ENCODE measurements at regions not wholly inside any gene's neighbourhood (a gene's known extent, or its start where the extent isn't known, plus 50 kb on each side); places are given as distances from the start of the nearest gene placed in this dataset.
"Not testable (repeated sequence)": the region's sequence is repeated elsewhere in the genome, so short reads cannot be mapped to it uniquely, and the experiment has no call there.

DNA sequence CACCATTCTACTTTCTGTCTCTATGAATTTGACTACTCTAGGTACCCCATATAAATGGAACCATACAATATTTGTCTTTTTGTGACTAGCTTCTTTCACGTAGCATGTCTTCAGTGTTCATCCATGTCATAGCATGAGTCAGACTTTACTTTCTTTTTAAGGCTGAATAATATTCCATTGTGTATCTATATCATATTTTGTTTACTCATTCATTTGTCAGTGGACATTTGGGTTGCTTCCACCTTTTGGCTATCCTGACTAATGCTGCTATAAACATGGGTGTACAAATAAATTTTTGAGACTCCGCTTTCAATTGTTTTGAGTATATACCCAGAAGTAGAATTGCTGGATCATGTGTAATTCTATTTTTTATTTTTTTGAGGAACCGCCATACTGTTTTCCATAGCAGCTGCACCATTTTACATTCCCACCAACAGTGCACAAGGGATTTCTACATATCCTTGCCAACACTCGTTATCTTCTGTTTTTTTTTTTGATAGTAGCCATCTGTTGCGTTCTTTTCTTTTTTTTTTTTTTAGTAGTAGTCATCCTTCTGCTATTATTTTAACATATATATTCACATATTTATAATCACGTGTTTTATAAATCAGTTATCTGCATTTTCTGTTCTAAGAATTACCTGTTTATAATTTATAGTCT lies 158.0 kb upstream of the MED14 start:
- DNase-seq = no peak

DNA sequence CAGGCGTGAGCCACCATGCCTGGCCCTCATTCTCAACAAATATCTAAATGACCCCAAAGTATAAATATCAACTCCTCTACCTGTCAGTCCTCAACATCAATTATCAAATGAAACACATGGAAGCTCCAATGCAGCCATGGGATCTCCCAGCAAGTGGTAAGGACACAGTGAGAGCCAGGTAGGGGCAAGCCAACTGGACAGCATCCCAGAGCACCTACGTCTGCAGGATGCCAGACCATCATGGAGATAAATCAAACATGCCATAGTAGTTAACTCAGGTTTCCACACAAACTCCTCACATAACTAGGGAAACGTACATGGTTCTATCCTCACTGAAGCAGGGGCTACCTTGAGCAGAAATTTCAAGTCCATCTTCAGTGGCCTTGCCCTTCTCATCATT lies 159.9 kb upstream of the MED14 start:
- DNase-seq = no peak

DNA sequence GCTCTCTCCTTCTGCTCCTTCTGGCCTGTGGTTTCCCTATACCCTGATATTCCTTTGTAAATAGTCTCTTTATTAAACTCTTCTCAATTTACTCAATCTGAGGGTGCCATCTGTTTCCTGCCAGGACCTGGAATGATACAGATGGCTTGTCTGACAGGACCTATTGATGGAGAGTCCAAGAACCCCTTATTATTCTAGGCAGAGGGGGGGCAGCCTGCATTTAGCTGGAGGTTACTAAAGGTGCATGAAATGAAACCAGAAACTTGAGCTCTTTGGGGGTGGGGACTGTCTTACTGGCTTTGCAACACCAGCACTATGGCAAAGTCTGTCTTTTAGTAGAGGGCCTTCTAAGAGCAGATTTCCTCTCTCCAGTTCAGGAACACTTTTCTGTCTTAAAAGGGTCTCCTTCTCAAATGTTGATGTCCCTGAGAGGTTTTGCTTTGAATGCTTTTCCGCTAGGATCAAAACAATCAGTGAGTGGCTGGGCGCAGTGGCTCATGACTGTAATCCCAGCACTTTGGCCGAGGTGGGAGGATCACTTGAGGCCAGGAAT lies 162.5 kb upstream of the MED14 start:
- DNase-seq = no peak

DNA sequence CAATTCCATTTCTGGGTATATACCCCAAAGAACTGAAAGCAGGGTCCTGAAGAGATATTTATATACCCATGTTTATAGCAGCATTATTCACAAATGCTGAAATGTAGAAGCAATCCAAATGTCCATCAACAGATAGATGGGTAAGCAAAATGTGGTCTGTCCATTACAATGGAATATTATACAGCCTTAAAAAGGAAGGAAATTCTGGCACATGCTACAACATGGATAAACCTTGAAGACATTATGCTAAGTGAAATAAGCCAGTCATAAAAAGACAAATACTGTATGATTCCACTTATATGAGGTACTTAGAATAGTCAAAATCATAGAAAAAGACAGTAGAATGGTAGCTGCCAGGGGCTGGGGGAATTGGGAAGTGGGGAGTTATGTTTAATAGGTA lies 169.4 kb upstream of the MED14 start:
- DNase-seq = not testable (repeated sequence)

DNA sequence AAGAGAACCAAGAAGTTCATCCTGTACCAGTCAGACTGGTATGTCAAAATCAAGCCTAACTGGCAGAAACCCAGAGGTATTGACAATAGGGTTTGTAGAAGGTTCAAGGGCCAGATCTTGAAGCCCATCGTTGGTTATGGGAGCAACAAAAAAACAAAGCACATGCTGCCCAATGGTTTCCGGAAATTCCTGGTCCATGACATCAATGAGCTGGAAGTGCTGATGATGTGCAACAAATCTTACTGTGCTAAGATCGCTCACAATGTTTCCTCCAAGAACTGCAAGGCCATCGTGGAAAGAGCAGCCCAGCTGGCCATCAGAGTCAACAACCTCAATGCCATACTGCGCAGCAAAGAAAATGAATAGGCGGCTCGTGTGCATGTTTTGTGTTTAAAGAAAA lies 172.7 kb upstream of the MED14 start:
- no peak for DNase-seq

DNA sequence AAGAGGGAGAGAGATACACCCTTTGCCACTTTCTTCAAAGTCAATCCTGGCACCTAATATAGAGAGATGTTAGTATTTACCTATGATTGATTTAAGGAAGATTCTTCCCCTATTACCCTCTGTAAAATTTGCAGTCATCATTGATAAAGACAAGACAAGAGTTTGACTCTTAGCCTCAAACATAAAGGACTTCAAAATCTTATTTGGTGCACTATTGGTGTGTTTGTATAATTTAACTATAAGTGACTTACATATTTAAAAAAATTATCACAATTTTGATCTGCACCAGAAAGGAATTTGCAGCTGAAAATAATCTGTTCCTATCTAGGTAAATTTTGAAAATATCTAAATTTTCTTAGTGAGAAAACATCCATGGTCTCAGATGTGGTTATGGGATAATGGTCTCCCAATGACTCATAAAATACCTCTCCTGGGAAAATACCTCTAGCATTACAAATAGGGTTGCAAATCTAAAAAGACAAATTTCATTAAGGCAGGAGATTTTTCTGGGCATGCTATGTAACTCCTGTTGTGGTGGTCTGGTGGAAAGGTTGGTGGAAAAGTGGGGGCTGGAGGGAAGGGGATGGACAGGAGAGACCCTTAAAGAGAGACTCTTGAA lies 173.6 kb upstream of the MED14 start:
- no peak for DNase-seq

DNA sequence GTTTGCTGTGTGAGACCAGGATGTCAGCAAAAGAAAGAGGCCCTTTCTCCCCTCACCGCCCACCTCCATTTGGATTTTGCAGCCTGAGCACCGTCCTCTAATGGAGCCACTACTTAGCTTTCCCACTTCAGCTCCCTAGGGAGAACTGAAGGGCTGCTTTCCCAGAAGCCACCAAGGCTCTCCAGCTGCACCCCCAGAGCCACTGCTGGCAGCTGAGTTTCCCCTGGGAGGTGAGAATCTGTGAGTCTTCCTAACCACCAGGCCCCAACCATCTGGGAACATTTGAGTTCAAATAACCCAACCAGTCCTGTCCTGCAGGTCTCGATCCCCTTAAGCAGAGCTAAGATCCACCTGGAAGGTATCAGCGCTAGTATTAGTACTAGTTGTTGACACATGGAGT lies 173.1 kb upstream of the USP9X start:
- DNase-seq = no peak

DNA sequence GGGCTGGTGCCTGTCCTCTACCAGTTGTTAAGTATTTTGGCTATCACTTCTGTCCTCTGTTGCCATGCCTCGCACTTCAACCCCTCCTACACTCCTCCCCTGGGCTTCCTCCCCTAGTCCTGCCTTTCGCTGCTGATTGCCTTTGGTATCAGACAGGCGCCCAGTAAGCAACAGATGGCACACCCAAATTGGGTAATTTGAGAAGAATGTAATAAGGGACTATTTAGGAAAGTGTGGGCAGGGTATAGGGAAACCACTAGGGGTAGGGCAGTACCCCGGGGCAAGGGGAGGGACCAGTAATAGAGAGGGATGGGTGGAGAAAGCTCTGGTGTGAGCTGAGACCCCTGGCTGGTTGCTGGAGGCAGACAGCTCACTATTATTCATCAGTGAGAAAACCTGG lies 172.7 kb upstream of the USP9X start:
- no peak for DNase-seq

DNA sequence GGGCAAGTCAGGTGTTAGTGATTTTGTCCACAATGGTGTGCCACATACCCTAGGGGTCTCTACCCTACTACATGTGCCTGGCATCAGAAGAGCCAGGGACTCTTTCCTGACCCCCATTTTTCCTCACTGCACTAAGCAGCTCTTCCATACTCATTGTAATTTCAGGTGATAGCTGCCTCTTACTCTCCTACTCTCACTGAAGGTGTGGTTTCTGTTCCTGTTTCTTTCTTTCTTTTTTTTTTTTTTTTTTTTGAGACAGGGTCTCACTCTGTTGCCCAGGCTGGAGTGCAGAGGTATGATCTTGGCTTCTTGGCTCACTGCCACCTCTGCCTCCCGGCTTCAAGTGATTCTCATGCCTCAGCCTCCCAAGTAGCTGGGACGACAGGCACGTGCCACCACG lies 164.9 kb upstream of the USP9X start:
- no peak for DNase-seq

DNA sequence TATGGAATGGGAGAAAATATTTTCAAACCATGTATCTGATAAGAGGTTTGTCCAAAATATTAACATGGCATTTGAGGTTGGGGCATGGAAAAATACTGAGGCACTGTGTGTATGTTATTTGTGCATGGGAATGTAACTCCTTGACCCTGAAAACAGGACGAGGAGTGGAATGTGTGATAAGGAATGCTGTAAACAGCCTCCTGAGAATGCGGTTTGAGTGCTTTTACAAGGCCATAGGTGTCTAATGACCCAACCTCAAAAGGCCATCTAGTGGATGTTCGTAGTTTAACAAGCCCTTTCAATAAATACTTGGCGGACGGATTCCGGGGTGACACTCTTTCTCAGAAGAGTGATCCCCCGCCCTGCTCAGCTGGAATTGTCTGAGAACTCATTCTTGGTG lies 162.9 kb upstream of the USP9X start:
- DNase-seq = no peak

DNA sequence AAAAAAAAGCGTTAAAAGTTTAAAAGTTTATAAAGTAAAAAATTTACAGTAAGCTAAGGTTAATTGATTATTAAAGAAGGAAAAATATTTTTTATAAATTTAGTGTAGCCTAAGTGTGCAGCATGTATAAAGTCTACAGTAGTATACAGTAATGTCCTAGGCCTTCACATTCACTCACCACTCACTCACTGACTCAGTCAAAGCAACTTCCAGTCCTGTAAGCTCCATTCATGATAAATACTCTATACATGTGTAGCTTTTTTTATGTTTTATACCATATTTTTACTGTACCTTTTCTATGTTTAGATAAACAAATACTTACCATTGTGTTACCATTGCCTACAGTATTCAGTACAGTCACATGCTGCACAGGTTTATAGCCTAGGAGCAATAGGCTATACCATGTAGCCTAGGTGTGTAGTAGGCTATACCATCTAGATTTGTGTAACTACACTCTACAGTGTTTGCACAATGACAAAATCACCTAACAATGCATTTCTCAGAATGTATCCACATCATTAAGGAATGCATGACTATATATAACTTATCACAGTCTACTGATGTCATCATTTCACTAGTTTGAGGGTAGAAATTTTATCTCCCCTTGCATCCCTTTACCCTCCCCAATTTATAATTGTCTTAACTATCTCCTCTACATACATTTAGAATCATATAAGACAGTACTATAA lies 158.4 kb upstream of the USP9X start:
- not testable (repeated sequence) for DNase-seq

DNA sequence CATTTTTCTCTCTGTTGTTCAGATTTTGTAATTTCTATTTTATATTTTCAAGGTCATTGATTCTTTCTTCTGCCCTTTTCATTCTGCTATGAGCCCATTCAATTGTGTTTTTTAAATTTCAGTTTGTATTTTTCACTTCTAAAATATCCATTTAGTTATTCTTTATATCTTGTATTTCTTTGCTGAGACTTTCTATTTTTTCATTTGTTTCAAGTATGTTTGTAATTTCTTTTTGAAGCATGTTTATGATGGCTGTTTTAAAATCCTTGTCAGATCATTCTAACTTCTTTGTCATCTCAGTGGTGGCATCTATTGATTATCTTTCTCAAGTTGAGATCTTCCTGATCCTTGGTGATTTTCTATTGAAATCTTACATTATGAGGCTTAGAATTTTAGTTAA lies 157.2 kb upstream of the USP9X start:
- DNase-seq = no peak

DNA sequence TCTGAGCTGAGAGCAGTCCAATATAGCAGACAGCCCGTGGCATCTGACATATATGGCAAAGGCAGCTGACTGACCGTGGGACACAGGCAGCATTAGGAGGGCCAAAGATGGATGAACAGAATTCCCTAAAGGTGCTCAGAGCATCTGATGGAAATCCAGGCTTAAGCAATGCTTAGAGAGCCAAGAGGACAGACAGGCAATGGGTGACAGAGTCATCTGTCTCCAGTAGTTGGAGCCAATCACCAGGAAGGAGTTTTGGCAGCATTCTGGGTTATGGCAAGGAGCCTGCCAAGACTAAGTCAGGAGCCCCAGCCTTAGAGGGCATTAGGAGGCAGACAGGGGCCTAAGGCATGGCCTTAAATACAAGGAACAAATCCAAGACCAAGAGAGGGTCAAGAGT lies 153.3 kb upstream of the USP9X start:
- no peak for DNase-seq

DNA sequence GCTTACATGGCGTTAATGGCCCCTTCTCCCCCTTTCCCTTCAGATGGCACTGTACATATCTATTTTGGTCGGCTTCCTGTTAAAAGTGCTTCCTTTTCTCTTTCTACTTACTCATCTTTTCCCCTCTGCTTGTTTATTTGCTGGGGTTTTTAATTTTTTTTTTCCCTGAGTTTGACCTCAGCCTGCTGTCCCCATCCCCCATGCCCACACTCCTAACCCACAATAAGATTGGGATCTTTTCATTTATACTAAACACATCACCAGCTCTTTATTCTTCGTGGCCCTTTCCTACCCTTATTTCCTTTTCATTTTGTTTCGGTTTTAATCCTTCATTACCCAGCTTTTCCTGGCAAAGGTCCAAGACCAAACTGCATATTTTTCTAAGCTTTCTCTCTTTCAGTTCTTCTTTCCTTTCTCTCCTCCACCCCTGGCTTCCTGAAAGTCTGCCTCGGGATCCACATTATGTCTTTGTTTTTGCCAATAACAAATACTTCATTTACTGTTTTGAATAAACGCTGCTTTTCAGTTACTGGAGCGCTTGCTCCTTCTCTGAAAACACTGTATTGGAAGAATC lies 152.0 kb upstream of the USP9X start:
- peak; percentile 49 for DNase-seq

DNA sequence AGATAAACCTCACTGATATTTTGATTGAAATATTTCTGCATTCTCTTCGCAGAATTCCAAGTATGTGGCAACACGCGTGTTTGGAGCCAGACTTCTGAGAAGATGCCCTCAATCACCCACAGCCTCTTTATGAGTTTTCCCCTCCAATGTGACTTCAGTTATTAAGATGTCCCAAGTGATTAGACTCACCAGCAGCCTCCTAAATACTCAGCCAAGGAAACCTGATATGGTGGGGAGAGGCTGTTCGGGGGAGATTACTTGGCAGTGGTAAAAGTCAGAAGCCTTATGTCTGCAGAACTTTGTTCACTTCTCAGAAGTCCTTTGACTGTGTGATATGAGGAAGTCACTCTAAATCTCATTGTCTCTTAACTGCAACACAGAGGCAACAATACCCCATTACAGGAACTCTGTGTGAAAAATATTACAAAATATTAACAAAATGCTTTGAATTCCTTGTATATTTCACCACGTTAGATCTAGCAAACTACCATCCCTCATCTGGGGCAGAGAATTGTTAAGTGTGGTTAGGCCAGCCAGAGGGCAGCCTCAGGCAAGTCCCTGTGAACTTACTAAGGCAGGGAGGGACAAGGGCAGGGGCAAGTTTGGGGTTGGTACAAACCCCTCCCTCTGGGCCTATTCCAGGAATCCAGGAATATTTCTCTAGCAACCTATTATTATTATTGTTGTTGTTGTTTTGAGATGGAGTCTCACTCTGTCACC lies 151.4 kb upstream of the USP9X start:
- peak; percentile 11 for DNase-seq

DNA sequence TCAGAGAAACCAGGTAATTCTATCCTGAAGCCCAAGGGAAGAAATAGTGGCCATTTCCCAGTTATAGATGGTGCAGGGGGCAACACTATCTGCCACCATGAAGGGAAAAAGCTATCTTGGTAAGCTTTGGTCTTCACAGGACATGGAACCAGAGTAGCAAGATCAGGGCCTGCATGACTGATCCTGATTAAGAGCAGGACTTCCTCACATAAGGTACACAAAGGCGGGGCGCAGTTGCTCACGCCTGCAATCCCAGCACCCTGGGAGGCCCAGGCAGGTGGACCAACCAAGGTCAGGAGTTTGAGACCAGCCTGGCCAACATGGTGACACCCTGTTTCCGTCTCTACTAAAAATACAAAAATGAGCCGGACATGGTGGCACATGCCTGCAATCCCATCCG lies 148.4 kb upstream of the USP9X start:
- no peak for DNase-seq

DNA sequence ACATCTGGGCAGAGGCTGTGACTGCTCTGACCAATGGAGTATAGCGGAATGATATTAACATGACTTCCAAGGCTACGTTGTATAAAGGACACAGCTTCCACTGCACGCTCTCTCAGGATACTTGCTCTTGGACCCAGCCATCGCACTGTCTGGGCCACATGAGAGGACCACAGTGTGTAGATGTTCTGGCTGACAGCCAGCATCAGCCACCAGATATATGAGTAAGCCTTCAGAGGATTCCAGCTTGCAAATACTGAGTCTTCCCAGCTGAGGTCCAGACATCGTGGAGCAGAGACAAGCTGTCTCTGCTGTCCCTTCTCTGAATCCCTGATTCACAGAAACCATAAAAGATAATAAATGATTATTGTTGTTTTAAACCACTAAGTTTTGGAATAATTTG lies 146.8 kb upstream of the USP9X start:
- DNase-seq = no peak

DNA sequence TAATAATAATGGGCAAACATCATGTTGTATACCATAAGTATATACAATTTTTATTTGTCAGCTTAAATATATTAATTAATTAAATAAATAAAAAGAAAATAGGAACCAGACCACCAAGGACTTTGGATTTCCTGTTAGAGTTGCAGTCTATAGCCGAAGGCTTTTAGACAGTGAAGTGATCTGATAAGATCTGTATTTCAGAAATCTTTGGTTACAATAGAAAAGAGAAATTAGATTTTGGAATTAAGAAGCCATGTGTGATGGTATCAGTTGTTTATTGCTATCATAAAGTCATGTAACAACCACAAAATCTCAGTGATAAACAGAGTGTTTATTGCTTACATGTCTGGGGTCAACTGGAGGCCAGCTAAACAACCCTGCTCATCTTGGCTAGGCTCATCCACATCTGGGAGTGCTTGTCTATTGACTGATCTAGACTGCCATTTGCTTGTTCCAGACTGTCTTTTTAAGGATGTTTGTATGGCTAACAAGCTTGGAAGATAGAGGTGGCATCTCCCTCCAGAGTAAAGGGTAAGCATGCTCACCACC lies 142.1 kb upstream of the USP9X start:
- DNase-seq = no peak

DNA sequence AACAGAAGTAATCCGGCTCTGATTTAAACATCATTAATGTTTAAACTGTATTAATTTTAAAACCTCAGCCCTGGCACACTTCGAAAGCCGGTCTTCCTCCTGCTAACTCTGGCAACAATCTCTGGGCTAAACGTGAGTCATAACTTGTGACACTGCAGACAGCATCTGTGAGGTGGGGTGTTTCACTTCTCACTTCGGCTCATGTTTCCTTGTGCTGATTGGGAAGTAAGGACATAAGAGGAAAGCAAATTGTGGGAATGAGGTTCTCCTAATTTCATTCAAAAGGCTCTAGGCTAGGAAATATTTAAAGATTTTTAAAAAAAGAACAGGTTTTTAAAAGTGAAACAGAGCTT lies 139.9 kb upstream of the USP9X start:
- DNase-seq = no peak

DNA sequence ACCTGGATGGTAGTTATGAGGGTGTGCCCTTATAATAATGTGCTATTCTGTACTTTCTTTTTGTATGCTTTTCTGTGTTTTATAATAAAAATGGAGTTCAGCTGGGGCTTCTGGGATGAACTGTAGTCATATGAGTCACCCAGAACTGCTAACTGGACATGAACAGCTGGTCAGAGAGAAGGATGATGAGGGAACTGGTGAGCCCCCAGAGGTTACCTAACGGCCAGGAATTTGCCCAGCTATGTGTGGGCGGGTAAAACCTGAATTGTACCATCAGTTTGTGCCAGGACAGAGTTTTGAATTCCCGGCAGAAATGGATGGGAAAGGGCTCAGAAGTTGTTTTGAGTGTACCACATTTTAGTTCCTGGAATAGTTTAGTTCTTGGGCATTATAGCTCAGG lies 138.0 kb upstream of the USP9X start:
- no peak for DNase-seq

DNA sequence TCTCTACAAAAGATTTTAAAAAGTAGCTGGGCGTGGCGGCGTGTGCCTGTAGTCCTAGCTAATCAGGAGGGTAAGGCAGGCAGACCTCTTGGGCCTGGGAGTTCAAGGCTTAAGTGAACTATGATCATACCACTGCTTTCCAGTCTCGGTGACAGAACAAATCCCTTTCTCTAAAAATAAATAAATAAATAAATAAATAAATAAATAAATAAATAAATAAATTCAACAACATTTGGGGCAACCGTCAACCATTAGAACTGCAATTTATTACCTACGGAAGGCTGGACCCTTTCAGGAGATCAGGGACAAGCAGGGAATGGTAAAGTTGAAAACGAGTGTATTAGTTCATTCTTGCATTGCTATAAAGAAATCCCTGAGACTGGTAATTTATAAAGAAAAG lies 136.2 kb upstream of the USP9X start:
- no peak for DNase-seq

DNA sequence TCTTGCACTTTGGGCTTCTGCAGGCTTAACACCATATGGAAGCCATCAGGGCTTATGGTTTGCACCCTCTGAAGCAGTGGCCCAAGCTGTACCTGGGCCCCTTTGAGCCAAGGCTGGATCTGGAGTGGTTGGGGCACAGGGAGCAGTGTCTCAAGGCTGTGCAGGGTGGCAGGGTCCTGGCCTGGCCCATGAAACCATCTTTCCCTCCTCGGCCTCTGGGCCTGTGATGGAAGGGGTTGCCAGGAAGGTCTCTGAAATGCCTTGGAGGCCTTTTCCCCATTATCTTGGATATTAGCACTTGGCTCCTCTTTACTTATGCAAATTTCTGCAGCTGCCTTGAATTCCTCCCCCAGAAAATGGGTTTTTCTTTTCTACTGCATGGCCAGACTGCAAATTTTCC lies 134.7 kb upstream of the USP9X start:
- DNase-seq = no peak

DNA sequence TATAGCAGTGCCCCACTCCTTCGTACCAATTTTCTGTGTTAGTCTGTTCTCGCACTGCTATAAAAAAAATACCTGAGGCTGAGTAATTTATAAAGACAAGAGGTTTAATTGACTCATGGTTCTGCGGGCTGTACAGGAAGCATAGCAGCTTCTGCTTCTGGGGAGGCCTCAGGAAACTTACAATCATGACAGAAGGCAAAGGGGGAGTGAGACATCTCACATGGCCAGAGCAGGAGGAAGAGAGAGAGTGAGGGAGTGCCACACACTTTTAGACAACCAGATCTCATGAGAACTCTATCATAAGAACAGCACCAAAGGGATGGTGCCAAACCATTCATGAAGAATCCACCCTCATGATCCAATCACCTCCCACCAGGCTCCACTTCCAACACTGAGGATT lies 133.8 kb upstream of the USP9X start:
- not testable (repeated sequence) for DNase-seq

Data from stimulated activated CD4-positive, alpha-beta T cell treated with anti-CD3 and anti-CD28 coated beads, Interleukin-15, amount 100 ng/mL, for 24 hours (primary cell).